CD8-positive, alpha-beta memory T cell (primary cell): ENCODE measurements at regions not wholly inside any gene's neighbourhood (a gene's known extent, or its start where the extent isn't known, plus 50 kb on each side); places are given as distances from the start of the nearest gene placed in this dataset.

Experiments
- CTCF ChIA-PET: fragments of 350-600 bp; sonication (Branson Sonifier 250); formaldehyde crosslinking; loops from one replicate; lab custom pipeline; 2021; ENCODE audit warnings: antibody characterized with exemption; lab: Charles Lee
- POLR2A ChIA-PET: fragments of 350-600 bp; sonication (Branson Sonifier 250); formaldehyde crosslinking; loops from one replicate; lab custom pipeline; 2021; ENCODE audit warnings: antibody characterized with exemption; lab: Charles Lee
- DNase-seq, 5 donors: peaks; one replicate each; pipeline versions ENCODE4 v3.0.0 to v3.0.0-alpha.2; 2020 to 2022; ENCODE audit warnings: mixed read lengths in 1 of 5
- H3K27ac ChIP-seq: one replicate; pipeline ENCODE4 v1.7.0; 2013; ENCODE audit warnings: low read depth, mild to moderate bottlenecking, low read length, moderate library complexity
- H3K27me3 ChIP-seq: 2 replicates; pipeline ENCODE4 v1.7.0; 2013; ENCODE audit warnings: low read length, mild to moderate bottlenecking; ENCODE audit not compliant: insufficient read depth, poor library complexity, severe bottlenecking
- H3K36me3 ChIP-seq: 2 replicates; pipeline ENCODE4 v1.7.0; 2013; ENCODE audit warnings: mild to moderate bottlenecking, low read length, moderate library complexity; ENCODE audit not compliant: insufficient read depth
- H3K4me1 ChIP-seq: 2 replicates; pipeline ENCODE4 v1.7.0; 2013; ENCODE audit warnings: mild to moderate bottlenecking, low read length, moderate library complexity; ENCODE audit not compliant: insufficient read depth
- H3K4me3 ChIP-seq: 2 replicates; pipeline ENCODE4 v1.7.0; 2013; ENCODE audit warnings: mild to moderate bottlenecking, low read length
- H3K9me3 ChIP-seq: 2 replicates; pipeline ENCODE4 v1.7.0; 2013; ENCODE audit warnings: mild to moderate bottlenecking, low read length
- H3K27ac Mint-ChIP-seq, 8 donors: one replicate each; pipeline ENCODE4 v1.8.0; 2020 to 2021; ENCODE audit warnings: mixed read lengths in 8 of 8, mild to moderate bottlenecking in 6 of 8, inconsistent platforms in 3 of 8, moderate library complexity in 3 of 8
- H3K27me3 Mint-ChIP-seq, 2 donors: one replicate each; pipeline ENCODE4 v1.8.0; 2020 to 2021; ENCODE audit warnings: mixed read lengths in 2 of 2, mild to moderate bottlenecking in 1 of 2, moderate library complexity in 1 of 2
- H3K36me3 Mint-ChIP-seq, 3 donors: one replicate each; pipeline ENCODE4 v1.8.0; 2020 to 2021; ENCODE audit warnings: mixed read lengths in 3 of 3, inconsistent platforms in 1 of 3, mild to moderate bottlenecking in 1 of 3
- H3K4me1 Mint-ChIP-seq, 3 donors: one replicate each; pipeline ENCODE4 v1.8.0; 2020 to 2021; ENCODE audit warnings: mixed read lengths in 3 of 3, inconsistent platforms in 1 of 3, mild to moderate bottlenecking in 1 of 3
- H3K4me3 Mint-ChIP-seq, 7 donors: one replicate each; pipeline ENCODE4 v1.8.0; 2020 to 2021; ENCODE audit warnings: mixed read lengths in 7 of 7, mild to moderate bottlenecking in 6 of 7, moderate library complexity in 4 of 7, inconsistent platforms in 2 of 7
- H3K9me3 Mint-ChIP-seq, 5 donors: one replicate each; pipeline ENCODE4 v1.8.0; 2020 to 2022; ENCODE audit warnings: mixed read lengths in 5 of 5, mild to moderate bottlenecking in 3 of 5, moderate library complexity in 2 of 5, inconsistent platforms in 1 of 5

DNA sequence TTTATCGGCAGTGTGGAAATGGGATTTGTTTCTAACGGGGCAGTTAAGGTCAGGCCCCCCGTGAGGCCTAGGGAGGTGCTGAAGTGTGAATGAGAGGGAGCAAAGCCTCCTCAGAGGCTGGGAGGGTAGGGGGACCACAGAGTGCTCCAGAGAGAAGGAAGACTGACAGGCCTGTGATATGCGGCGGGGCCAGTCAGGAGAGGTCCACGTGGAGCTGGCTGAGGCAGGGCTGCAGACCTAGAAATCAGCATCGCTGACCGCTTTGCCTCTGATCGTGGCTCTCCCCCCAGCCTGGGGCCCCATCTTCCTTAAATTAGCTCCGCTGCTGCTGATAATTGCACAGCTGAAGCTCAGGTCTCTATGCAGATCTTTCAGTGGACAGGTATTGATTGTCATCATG lies 240.8 kb upstream of the PWP1 start:
- no peaks in the 10 kb centered on the region for H3K4me1 ChIP-seq
- POLR2A ChIA-PET: no interaction called here
- CTCF ChIA-PET: no interaction called here
- H3K27ac Mint-ChIP-seq: no peak overlapping the region
- H3K27me3 ChIP-seq: no peaks in the 10 kb centered on the region
- no peak overlapping the region for H3K4me3 Mint-ChIP-seq
- H3K4me3 ChIP-seq: no peak overlapping the region
- H3K27ac ChIP-seq: no peak overlapping the region
- H3K9me3 Mint-ChIP-seq: no peaks in the 10 kb centered on the region
- H3K36me3 ChIP-seq: no peaks in the 10 kb centered on the region
- no peak for DNase-seq
- H3K9me3 ChIP-seq: no peaks in the 10 kb centered on the region
- H3K27me3 Mint-ChIP-seq: no peaks in the 10 kb centered on the region
- peaks cover 0 to 25% (median 10%) of the 10 kb centered on the region in 3 donors for H3K4me1 Mint-ChIP-seq
- peaks cover 0 to 3% (median 3%) of the 10 kb centered on the region in 3 donors for H3K36me3 Mint-ChIP-seq

GRCh38 chr12:107446476-107446875 lies 239.1 kb upstream of the PWP1 start:
- CTCF ChIA-PET: no interaction called here
- H3K4me3 Mint-ChIP-seq: no peak overlapping the region

DNA sequence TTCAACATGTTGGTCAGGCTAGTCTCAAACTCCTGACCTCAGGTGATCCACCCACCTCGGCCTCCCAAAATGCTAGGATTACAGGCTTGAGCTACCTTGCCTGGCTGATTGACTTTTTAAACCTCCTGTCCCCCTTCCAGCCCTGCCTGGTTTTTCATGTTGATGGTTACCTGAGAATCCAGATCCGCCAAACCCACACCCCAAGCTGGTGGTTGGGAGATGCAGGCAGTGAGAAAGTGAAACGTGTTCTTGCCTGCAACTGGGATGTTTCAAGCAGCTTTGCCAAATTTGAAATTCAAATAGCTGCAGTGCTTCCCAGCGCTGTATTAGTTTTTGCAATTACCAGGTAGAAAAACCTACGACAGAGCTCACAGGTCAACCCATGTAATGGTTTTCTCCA lies 238.3 kb upstream of the PWP1 start:
- Mint-ChIP-seq H3K27ac (no peak overlapping the region), H3K4me1 (peaks cover 0 to 6% (median 0%) of the 10 kb centered on the region in 3 donors), H3K4me3 (no peak overlapping the region), H3K27me3 (no peaks in the 10 kb centered on the region), H3K36me3 (peaks cover 0 to 3% (median 2%) of the 10 kb centered on the region in 3 donors), H3K9me3 (peaks cover 0 to 5% (median 1%) of the 10 kb centered on the region in 5 donors)
- no peaks in the 10 kb centered on the region for H3K27me3 ChIP-seq
- H3K4me1 ChIP-seq: no peaks in the 10 kb centered on the region
- H3K36me3 ChIP-seq: no peaks in the 10 kb centered on the region
- CTCF ChIA-PET: no interaction called here
- no peak overlapping the region for H3K27ac ChIP-seq
- POLR2A ChIA-PET: no interaction called here
- DNase-seq: no peak
- H3K4me3 ChIP-seq: no peak overlapping the region
- no peaks in the 10 kb centered on the region for H3K9me3 ChIP-seq

More at GRCh38 chr12:107446476-107446875, 239.1 kb upstream of the PWP1 start:
- Histone ChIP-seq H3K4me3 (no peak overlapping the region), H3K27ac (no peak overlapping the region), H3K27me3 (no peaks in the 10 kb centered on the region), H3K9me3 (no peaks in the 10 kb centered on the region), H3K4me1 (no peaks in the 10 kb centered on the region), H3K36me3 (no peaks in the 10 kb centered on the region)
- POLR2A ChIA-PET: no interaction called here
- Mint-ChIP-seq H3K27me3 (no peaks in the 10 kb centered on the region), H3K4me1 (peaks cover 0 to 12% (median 3%) of the 10 kb centered on the region in 3 donors), H3K36me3 (peaks cover 0 to 3% (median 0%) of the 10 kb centered on the region in 3 donors), H3K27ac (peak overlapping the region in 2 of 8 donors; percentile 66 to 76), H3K9me3 (no peaks in the 10 kb centered on the region)
- no peak for DNase-seq

GRCh38 chr12:107448198-107448597 lies 237.4 kb upstream of the PWP1 start:
- H3K4me1 ChIP-seq: no peaks in the 10 kb centered on the region
- H3K36me3 ChIP-seq: no peaks in the 10 kb centered on the region
- POLR2A ChIA-PET: no interaction called here
- Mint-ChIP-seq H3K36me3 (peaks cover 2 to 7% (median 2%) of the 10 kb centered on the region in 3 donors), H3K4me1 (peaks cover 0 to 5% (median 0%) of the 10 kb centered on the region in 3 donors), H3K27me3 (no peaks in the 10 kb centered on the region), H3K27ac (peak overlapping the region in 1 of 8 donors; percentile 73), H3K9me3 (peaks cover 0 to 10% (median 4%) of the 10 kb centered on the region in 5 donors), H3K4me3 (no peak overlapping the region)
- CTCF ChIA-PET: no interaction called here
- no peak overlapping the region for H3K4me3 ChIP-seq
- no peak overlapping the region for H3K27ac ChIP-seq
- no peak for DNase-seq
- H3K27me3 ChIP-seq: no peaks in the 10 kb centered on the region
- no peaks in the 10 kb centered on the region for H3K9me3 ChIP-seq

- Histone ChIP-seq H3K4me1 (no peaks in the 10 kb centered on the region), H3K27ac (no peak overlapping the region), H3K9me3 (no peaks in the 10 kb centered on the region), H3K36me3 (no peaks in the 10 kb centered on the region), H3K27me3 (no peaks in the 10 kb centered on the region), H3K4me3 (no peak overlapping the region)
- Mint-ChIP-seq H3K4me1 (peaks cover 0 to 4% (median 0%) of the 10 kb centered on the region in 3 donors), H3K9me3 (peaks cover 3 to 10% (median 4%) of the 10 kb centered on the region in 5 donors), H3K36me3 (peaks cover 2 to 4% (median 2%) of the 10 kb centered on the region in 3 donors), H3K27me3 (no peaks in the 10 kb centered on the region), H3K27ac (no peak overlapping the region), H3K4me3 (no peak overlapping the region)
- no peak for DNase-seq
- POLR2A ChIA-PET: no interaction called here
- CTCF ChIA-PET: no interaction called here
Observed at GRCh38 chr12:107449891-107450290, 235.7 kb upstream of the PWP1 start.

GRCh38 chr12:107450541-107450940 lies 235.1 kb upstream of the PWP1 start:
- Mint-ChIP-seq H3K4me1 (peaks cover 0 to 7% (median 0%) of the 10 kb centered on the region in 3 donors), H3K27me3 (no peaks in the 10 kb centered on the region), H3K9me3 (peaks cover 3 to 10% (median 4%) of the 10 kb centered on the region in 5 donors), H3K36me3 (peaks cover 2 to 4% (median 2%) of the 10 kb centered on the region in 3 donors), H3K4me3 (no peak overlapping the region), H3K27ac (no peak overlapping the region)
- no peak overlapping the region for H3K27ac ChIP-seq
- no peaks in the 10 kb centered on the region for H3K9me3 ChIP-seq
- no peak for DNase-seq
- H3K27me3 ChIP-seq: no peaks in the 10 kb centered on the region
- no peak overlapping the region for H3K4me3 ChIP-seq
- CTCF ChIA-PET: no interaction called here
- H3K36me3 ChIP-seq: no peaks in the 10 kb centered on the region
- POLR2A ChIA-PET: no interaction called here
- no peaks in the 10 kb centered on the region for H3K4me1 ChIP-seq

GRCh38 chr12:107451246-107451645 lies 234.4 kb upstream of the PWP1 start:
- POLR2A ChIA-PET: no interaction called here

DNA sequence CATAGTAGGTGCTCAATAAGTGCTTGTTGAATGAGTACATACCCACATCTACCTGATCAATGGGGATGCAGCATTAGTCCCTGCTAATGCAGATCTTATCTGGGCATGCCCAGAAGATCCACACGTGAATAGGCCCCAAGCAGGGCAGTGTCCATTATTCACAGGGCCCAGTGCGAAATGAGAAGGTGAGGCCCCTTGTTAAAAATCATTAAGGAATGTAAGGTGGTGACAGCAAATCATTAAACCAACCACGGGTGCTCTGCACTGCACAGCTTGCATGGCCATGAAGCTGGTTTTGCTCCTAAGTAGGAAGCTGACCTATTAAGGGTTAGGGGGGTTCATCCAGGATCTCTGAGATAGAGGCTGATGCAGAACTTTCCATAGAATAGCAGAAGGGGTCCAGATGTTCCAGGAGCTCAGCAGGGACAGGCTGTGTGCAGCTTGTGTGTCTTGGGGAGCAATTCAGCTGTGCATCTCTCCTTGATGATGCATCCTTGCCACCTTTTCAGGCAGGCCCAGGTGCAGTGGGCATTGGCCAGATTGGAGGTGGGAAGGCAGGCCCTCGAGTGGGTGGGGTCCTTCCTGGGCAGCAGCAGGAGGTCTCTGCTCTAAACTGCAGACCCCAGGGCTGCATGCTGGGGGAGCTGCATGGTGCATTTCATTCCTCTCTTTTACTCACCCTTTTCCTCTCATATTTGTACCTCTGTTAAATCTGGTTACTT lies 231.3 kb upstream of the PWP1 start:
- H3K36me3 ChIP-seq: no peaks in the 10 kb centered on the region
- H3K9me3 ChIP-seq: no peaks in the 10 kb centered on the region
- Mint-ChIP-seq H3K4me3 (no peak overlapping the region), H3K9me3 (peaks cover 3 to 10% (median 4%) of the 10 kb centered on the region in 5 donors), H3K36me3 (peaks cover 2 to 4% (median 2%) of the 10 kb centered on the region in 3 donors), H3K4me1 (peaks cover 0 to 7% (median 0%) of the 10 kb centered on the region in 3 donors), H3K27me3 (no peaks in the 10 kb centered on the region), H3K27ac (no peak overlapping the region)
- no peaks in the 10 kb centered on the region for H3K4me1 ChIP-seq
- H3K4me3 ChIP-seq: no peak overlapping the region
- no peak overlapping the region for H3K27ac ChIP-seq
- ChIA-PET POLR2A (no interaction called here), CTCF (no interaction called here)
- no peak for DNase-seq
- no peaks in the 10 kb centered on the region for H3K27me3 ChIP-seq

More at GRCh38 chr12:107451246-107451645, 234.4 kb upstream of the PWP1 start:
- Histone ChIP-seq H3K4me3 (no peak overlapping the region), H3K4me1 (no peaks in the 10 kb centered on the region), H3K27me3 (no peaks in the 10 kb centered on the region), H3K36me3 (no peaks in the 10 kb centered on the region), H3K9me3 (no peaks in the 10 kb centered on the region), H3K27ac (no peak overlapping the region)
- H3K4me3 Mint-ChIP-seq: no peak overlapping the region
- peaks cover 2 to 4% (median 2%) of the 10 kb centered on the region in 3 donors for H3K36me3 Mint-ChIP-seq
- no peak overlapping the region for H3K27ac Mint-ChIP-seq
- peaks cover 3 to 10% (median 4%) of the 10 kb centered on the region in 5 donors for H3K9me3 Mint-ChIP-seq
- H3K4me1 Mint-ChIP-seq: peaks cover 0 to 7% (median 0%) of the 10 kb centered on the region in 3 donors
- no peaks in the 10 kb centered on the region for H3K27me3 Mint-ChIP-seq
- DNase-seq: no peak
- CTCF ChIA-PET: no interaction called here
